SK-N-SH treated with all-trans-retinoic acid at 6 μM for 48 hours (cell line): ENCODE measurements at regions not wholly inside any gene's neighbourhood (a gene's known extent, or its start where the extent isn't known, plus 50 kb on each side); places are given as distances from the start of the nearest gene placed in this dataset.
A peak's percentile ranks its signal among the peaks of the same experiment; 100 is the strongest.

ENCODE experiments used
- ATAC-seq: fragments of 200-7000 bp; cut with Tn5 transposase; 3 replicates; pipeline ENCODE4 v1.9.1; 2020; ENCODE audit warnings: mild to moderate bottlenecking, moderate library complexity
- ARNTL ChIP-seq: fragments of 450-650 bp; formaldehyde crosslinking; IDR thresholded peaks from 2 replicates; pipeline ENCODE4 v1.5.0; 2020; ENCODE audit warnings: low read depth, mild to moderate bottlenecking, moderate library complexity, borderline replicate concordance
- BACH2 ChIP-seq: fragments of 250-450 bp; sonication (Bioruptor Pico); IDR thresholded peaks from 2 replicates; pipeline ENCODE4 v1.9.0; 2021; ENCODE audit warnings: mild to moderate bottlenecking, borderline replicate concordance
- CSDC2 ChIP-seq: fragments of 250-450 bp; sonication (Bioruptor Pico); IDR thresholded peaks from 2 replicates; pipeline ENCODE4 v1.5.0; 2020; ENCODE audit warnings: mild to moderate bottlenecking, moderate library complexity
- CSRNP3 ChIP-seq: fragments of 250-450 bp; sonication (Bioruptor Pico); IDR thresholded peaks from 2 replicates; pipeline ENCODE4 v1.5.1; 2021; ENCODE audit warnings: mild to moderate bottlenecking, moderate library complexity
- ISL1 ChIP-seq: fragments of 250-450 bp; sonication (Bioruptor Pico); IDR thresholded peaks from 2 replicates; pipeline ENCODE4 v2.1.2; 2022; ENCODE audit warnings: mild to moderate bottlenecking, moderate library complexity
- PATZ1 ChIP-seq: fragments of 250-450 bp; sonication (Bioruptor Pico); IDR thresholded peaks from 2 replicates; pipeline ENCODE4 v1.8.0; 2020; ENCODE audit warnings: mild to moderate bottlenecking, moderate library complexity, borderline replicate concordance
- POU6F1 ChIP-seq: fragments of 250-450 bp; sonication (Bioruptor Pico); IDR thresholded peaks from 2 replicates; pipeline ENCODE4 v1.8.0; 2021; ENCODE audit warnings: low read depth, mild to moderate bottlenecking, moderate library complexity, borderline replicate concordance
- PPARA ChIP-seq: fragments of 250-450 bp; sonication (Bioruptor Pico); IDR thresholded peaks from 2 replicates; pipeline ENCODE4 v1.5.0; 2020; ENCODE audit warnings: mild to moderate bottlenecking, borderline replicate concordance
- RARB ChIP-seq: fragments of 250-450 bp; sonication (Bioruptor Pico); IDR thresholded peaks from 2 replicates; pipeline ENCODE4 v1.8.0; 2021; ENCODE audit warnings: mild to moderate bottlenecking, moderate library complexity
- SNAI2 ChIP-seq: fragments of 250-450 bp; sonication (Bioruptor Pico); IDR thresholded peaks from 2 replicates; pipeline ENCODE4 v1.5.0; 2020; ENCODE audit warnings: mild to moderate bottlenecking, moderate library complexity
- TCF4 ChIP-seq: fragments of 250-450 bp; sonication (Bioruptor Pico); IDR thresholded peaks from 2 replicates; pipeline ENCODE4 v1.8.0; 2021; ENCODE audit warnings: mild to moderate bottlenecking, moderate library complexity, borderline replicate concordance
- TOX ChIP-seq: fragments of 250-450 bp; sonication (Bioruptor Pico); IDR thresholded peaks from 2 replicates; pipeline ENCODE4 v1.8.0; 2021; ENCODE audit warnings: mild to moderate bottlenecking, moderate library complexity, borderline replicate concordance
- TSHZ2 ChIP-seq: fragments of 250-450 bp; sonication (Bioruptor Pico); IDR thresholded peaks from 2 replicates; pipeline ENCODE4 v1.5.0; 2020; ENCODE audit warnings: mild to moderate bottlenecking, moderate library complexity
- ZC3H10 ChIP-seq: fragments of 250-450 bp; sonication (Bioruptor Pico); IDR thresholded peaks from 2 replicates; pipeline ENCODE4 v1.5.1; 2021; ENCODE audit warnings: mild to moderate bottlenecking, moderate library complexity
- ZFP30 ChIP-seq: fragments of 450-650 bp; formaldehyde crosslinking; IDR thresholded peaks from 2 replicates; pipeline ENCODE4 v1.5.0; 2022; ENCODE audit warnings: mild to moderate bottlenecking, moderate library complexity
- ZNF70 ChIP-seq: fragments of 450-650 bp; formaldehyde crosslinking; IDR thresholded peaks from 2 replicates; pipeline ENCODE4 v1.5.0; 2020; ENCODE audit warnings: mild to moderate bottlenecking, moderate library complexity

- no peak for ATAC-seq
- no peak for TF ChIP-seq TOX (CRISPR knock-in tag)
- TF ChIP-seq ZNF70 (CRISPR knock-in tag) = no peak
- no peak for TF ChIP-seq CSDC2
- TF ChIP-seq, all 23 proteins: peak for 0
Observed at GRCh38 chr10:33939892-33940291, 605.4 kb upstream of the NRP1 start.

GRCh38 chr10:33939410-33939809 lies 604.9 kb upstream of the NRP1 start:
- no peak for ATAC-seq
- TF ChIP-seq TOX (CRISPR knock-in tag) (no peak), ARNTL (no peak), ZC3H10 (no peak), ZFP30 (CRISPR knock-in tag) (no peak), PATZ1 (no peak), CSRNP3 (CRISPR knock-in tag) (no peak), SNAI2 (no peak), PPARA (CRISPR knock-in tag) (no peak), RARB (CRISPR knock-in tag) (no peak), CSDC2 (no peak), BACH2 (CRISPR knock-in tag) (no peak), ZNF70 (CRISPR knock-in tag) (no peak), ISL1 (CRISPR knock-in tag) (no peak), TCF4 (no peak), POU6F1 (no peak)

GRCh38 chr10:33938001-33938400 lies 603.5 kb upstream of the NRP1 start:
- TF ChIP-seq TOX (CRISPR knock-in tag) = no peak
- ATAC-seq = no peak

GRCh38 chr10:33937036-33937730 lies 602.7 kb upstream of the NRP1 start:
- ATAC-seq = no peak
- TF ChIP-seq CSDC2 (no peak), CSRNP3 (CRISPR knock-in tag) (no peak), ZC3H10 (no peak), PATZ1 (no peak), PPARA (CRISPR knock-in tag) (no peak)

GRCh38 chr10:33935350-33935749 lies 600.9 kb upstream of the NRP1 start:
- TF ChIP-seq CSDC2 (no peak), ZNF70 (CRISPR knock-in tag) (no peak), TSHZ2 (CRISPR knock-in tag) (peak; percentile 61; the same call in 1 of the 2 replicates), TOX (CRISPR knock-in tag) (no peak)
- TF ChIP-seq, all 23 proteins: peak for 1
- peak; percentile 36; the same call in 1 of the 3 replicates for ATAC-seq
